Left renal pelvis (tissue), 4 donors: ENCODE measurements at regions not wholly inside any gene's neighbourhood (a gene's known extent, or its start where the extent isn't known, plus 50 kb on each side); places are given as distances from the start of the nearest gene placed in this dataset.

ENCODE experiments used
- DNase-seq, 4 donors: peaks; one replicate each; pipeline ENCODE4 v3.0.0-alpha.2; 2013; ENCODE audit warnings: low read depth in 4 of 4, low spot score in 3 of 4

- no peak for DNase-seq
These were observed 66.1 kb downstream of the LEPR start for GRCh38 chr1:65486613-65487012.

GRCh38 chr1:65489481-65489880, 69.0 kb downstream of the LEPR start:
- no peak for DNase-seq

GRCh38 chr1:65490231-65491009, 70.0 kb downstream of the LEPR start:
- no peak for DNase-seq

- DNase-seq = no peak
These were observed 71.0 kb downstream of the LEPR start for GRCh38 chr1:65491472-65491871.

- no peak for DNase-seq
These were observed 73.3 kb downstream of the LEPR start for GRCh38 chr1:65493802-65494201.

GRCh38 chr1:65494671-65495070, 74.2 kb downstream of the LEPR start:
- DNase-seq = no peak

- DNase-seq = no peak
These were observed 74.7 kb downstream of the LEPR start for GRCh38 chr1:65495137-65495536.

GRCh38 chr1:65497256-65497830, 76.9 kb downstream of the LEPR start:
- no peak for DNase-seq

- DNase-seq = no peak
These were observed 83.0 kb downstream of the LEPR start for GRCh38 chr1:65503427-65503826.

- no peak for DNase-seq
These were observed 83.8 kb downstream of the LEPR start for GRCh38 chr1:65504263-65504662.

- no peak for DNase-seq
These were observed 85.3 kb downstream of the LEPR start for GRCh38 chr1:65505547-65506300.

- no peak for DNase-seq
These were observed 87.6 kb downstream of the LEPR start for GRCh38 chr1:65508051-65508450.

GRCh38 chr1:65509912-65510680, 89.6 kb downstream of the LEPR start:
- no peak for DNase-seq

GRCh38 chr1:65510961-65511360, 90.5 kb downstream of the LEPR start:
- DNase-seq = no peak

GRCh38 chr1:65512383-65512782, 91.9 kb downstream of the LEPR start:
- DNase-seq = no peak

- no peak for DNase-seq
These were observed 92.7 kb downstream of the LEPR start for GRCh38 chr1:65512967-65513780.

- DNase-seq = no peak
These were observed 93.6 kb downstream of the LEPR start for GRCh38 chr1:65514041-65514440.

GRCh38 chr1:65524931-65525265, 104.4 kb downstream of the LEPR start:
- DNase-seq = no peak

GRCh38 chr1:65525266-65526048, 105.0 kb downstream of the LEPR start:
- DNase-seq = peak in 1 of 4 donors; percentile 26
